ENCODE measurements at regions not wholly inside any gene's neighbourhood (a gene's known extent, or its start where the extent isn't known, plus 50 kb on each side); places are given as distances from the start of the nearest gene placed in this dataset.

DNA sequence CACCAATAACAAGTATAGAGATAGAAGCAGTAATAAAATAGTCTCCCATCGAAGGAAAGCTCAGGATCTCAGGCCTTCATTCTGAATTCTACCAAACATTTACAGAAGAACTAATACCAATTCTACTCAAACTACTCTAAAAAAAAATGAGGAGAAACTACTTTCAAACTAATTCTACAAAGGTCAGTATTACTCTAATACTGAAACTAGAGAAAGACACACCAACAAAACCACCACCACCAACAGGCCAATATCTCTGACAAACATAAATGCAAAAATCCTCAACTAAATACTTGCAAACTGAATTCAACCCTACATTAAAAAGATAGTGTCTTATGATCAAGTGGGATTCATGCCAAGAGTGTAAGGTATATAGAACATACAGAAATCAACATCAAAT lies 1078.4 kb downstream of the KCNT2 start:
- TF ChIP-seq, protein P1, sequence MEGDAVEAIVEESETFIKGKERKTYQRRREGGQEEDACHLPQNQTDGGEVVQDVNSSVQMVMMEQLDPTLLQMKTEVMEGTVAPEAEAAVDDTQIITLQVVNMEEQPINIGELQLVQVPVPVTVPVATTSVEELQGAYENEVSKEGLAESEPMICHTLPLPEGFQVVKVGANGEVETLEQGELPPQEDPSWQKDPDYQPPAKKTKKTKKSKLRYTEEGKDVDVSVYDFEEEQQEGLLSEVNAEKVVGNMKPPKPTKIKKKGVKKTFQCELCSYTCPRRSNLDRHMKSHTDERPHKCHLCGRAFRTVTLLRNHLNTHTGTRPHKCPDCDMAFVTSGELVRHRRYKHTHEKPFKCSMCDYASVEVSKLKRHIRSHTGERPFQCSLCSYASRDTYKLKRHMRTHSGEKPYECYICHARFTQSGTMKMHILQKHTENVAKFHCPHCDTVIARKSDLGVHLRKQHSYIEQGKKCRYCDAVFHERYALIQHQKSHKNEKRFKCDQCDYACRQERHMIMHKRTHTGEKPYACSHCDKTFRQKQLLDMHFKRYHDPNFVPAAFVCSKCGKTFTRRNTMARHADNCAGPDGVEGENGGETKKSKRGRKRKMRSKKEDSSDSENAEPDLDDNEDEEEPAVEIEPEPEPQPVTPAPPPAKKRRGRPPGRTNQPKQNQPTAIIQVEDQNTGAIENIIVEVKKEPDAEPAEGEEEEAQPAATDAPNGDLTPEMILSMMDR (IDR thresholded peaks at IDR 0.05 in 2 of 3, conservative IDR thresholded peaks at IDR 0.05 in 1 of 3; ENCODE audit: control insufficient read depth in 2 of 3, extremely low read depth in 1 of 3, insufficient read depth in 1 of 3, low read depth in 3 of 3, low read length in 3 of 3), result no peak
- TF ChIP-seq ATF7 (IDR thresholded peaks at IDR 0.05; ENCODE audit: low read depth), result no peak
- TF ChIP-seq, protein P2, sequence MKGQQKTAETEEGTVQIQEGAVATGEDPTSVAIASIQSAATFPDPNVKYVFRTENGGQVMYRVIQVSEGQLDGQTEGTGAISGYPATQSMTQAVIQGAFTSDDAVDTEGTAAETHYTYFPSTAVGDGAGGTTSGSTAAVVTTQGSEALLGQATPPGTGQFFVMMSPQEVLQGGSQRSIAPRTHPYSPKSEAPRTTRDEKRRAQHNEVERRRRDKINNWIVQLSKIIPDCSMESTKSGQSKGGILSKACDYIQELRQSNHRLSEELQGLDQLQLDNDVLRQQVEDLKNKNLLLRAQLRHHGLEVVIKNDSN (IDR thresholded peaks at IDR 0.05; ENCODE audit: borderline replicate concordance, extremely low read length, insufficient read depth, low read depth, low read length), result no peak
- no peak for TF ChIP-seq CEBPB (IDR thresholded peaks at IDR 0.05; ENCODE audit: borderline replicate concordance in 1 of 2, low read depth in 2 of 2, low read length in 2 of 2)
- no peak for TF ChIP-seq NFXL1 (IDR thresholded peaks at IDR 0.05; ENCODE audit: borderline replicate concordance)
- no peak for TF ChIP-seq GABPA (IDR thresholded peaks at IDR 0.05; ENCODE audit: low read depth)
- TF ChIP-seq ZNF274 (IDR thresholded peaks at IDR 0.05; ENCODE audit: insufficient read depth, insufficient read length), result no peak
- TF ChIP-seq RFX5 (IDR thresholded peaks at IDR 0.05; ENCODE audit: low read depth, low read length), result no peak
- TF ChIP-seq EZH2 (IDR thresholded peaks at IDR 0.05; ENCODE audit: borderline replicate concordance, control insufficient read depth, low read depth, low read length), result no peak
- no peak for TF ChIP-seq CHD2 (IDR thresholded peaks at IDR 0.05; ENCODE audit: borderline replicate concordance, low read depth, low read length)
- TF ChIP-seq MEF2B (IDR thresholded peaks at IDR 0.05; ENCODE audit: partially characterized antibody, poor library complexity, severe bottlenecking), result no peak
